Kidney (tissue), 13 donors: ENCODE measurements at regions not wholly inside any gene's neighbourhood (a gene's known extent, or its start where the extent isn't known, plus 50 kb on each side); places are given as distances from the start of the nearest gene placed in this dataset.

Experiments used
- DNase-seq, 5 donors: peaks; one replicate each; pipeline ENCODE4 v3.0.0-alpha.2; 2013 to 2020
- FAIRE-seq: peaks from 2 replicates; lab custom pipeline; 2012; peaks lifted over from hg19 to GRCh38; lab: Jason Lieb, UNC
- H3K27ac ChIP-seq, 2 donors: one replicate each; pipeline ENCODE4 v1.7.0; 2013; ENCODE audit warnings: low read depth in 2 of 2, low read length in 2 of 2, inconsistent platforms in 1 of 2
- H3K27me3 ChIP-seq: one replicate; pipeline ENCODE4 v1.7.1; 2013; ENCODE audit warnings: low read length, inconsistent platforms; ENCODE audit not compliant: control insufficient read depth, insufficient read depth
- H3K36me3 ChIP-seq, 3 donors: one replicate each; pipeline versions ENCODE4 v1.7.0 to v1.7.1; 2013; ENCODE audit warnings: low read length in 3 of 3, control low read depth in 1 of 3, inconsistent platforms in 1 of 3; ENCODE audit not compliant: insufficient read depth in 3 of 3, control insufficient read depth in 2 of 3
- H3K4me1 ChIP-seq, 3 donors: one replicate each; pipeline versions ENCODE4 v1.7.0 to v1.7.1; 2013; ENCODE audit warnings: low read length in 3 of 3, inconsistent platforms in 1 of 3, low read depth in 1 of 3; ENCODE audit not compliant: control insufficient read depth in 2 of 3, insufficient read depth in 2 of 3
- H3K4me3 ChIP-seq, 3 donors: one replicate each; pipeline versions ENCODE4 v1.7.0 to v1.8.1; 2013; ENCODE audit warnings: low read length in 3 of 3, control low read depth in 1 of 3, inconsistent platforms in 1 of 3
- H3K9ac ChIP-seq, 3 donors: one replicate each; pipeline versions ENCODE4 v1.7.0 to v1.7.1; 2013; ENCODE audit warnings: low read length in 3 of 3, control low read depth in 1 of 3, inconsistent platforms in 1 of 3
- H3K9me3 ChIP-seq, 3 donors: one replicate each; pipeline versions ENCODE4 v1.7.0 to v1.7.1; 2013; ENCODE audit warnings: low read length in 3 of 3, control low read depth in 1 of 3, inconsistent platforms in 1 of 3; ENCODE audit not compliant: control insufficient read depth in 2 of 3, insufficient read depth in 1 of 3
- intact Hi-C: fragments of 100-400 bp; cut with DNase I; formaldehyde crosslinking; loops from one replicate; pipeline ENCODE4 v1.11.1; 2022
- TF ChIP-seq, protein P1 (sequence below): IDR thresholded peaks from 3 replicates; pipeline ENCODE4 v1.5.1; 2012; ENCODE audit warnings: mild to moderate bottlenecking, moderate library complexity, borderline replicate concordance; ENCODE audit not compliant: insufficient read depth; ENCODE audit errors: extremely low read depth
- donor health status: control.
- donor health status: control.
- donor health status: control.
- donor health status: control.
- donor health status: control.
- donor health status: DM: yes; HTN: yes; CAD: no.
- donor health status: Normal renal cell carcinoma (clear cell type).

- TF ChIP-seq, protein P1, sequence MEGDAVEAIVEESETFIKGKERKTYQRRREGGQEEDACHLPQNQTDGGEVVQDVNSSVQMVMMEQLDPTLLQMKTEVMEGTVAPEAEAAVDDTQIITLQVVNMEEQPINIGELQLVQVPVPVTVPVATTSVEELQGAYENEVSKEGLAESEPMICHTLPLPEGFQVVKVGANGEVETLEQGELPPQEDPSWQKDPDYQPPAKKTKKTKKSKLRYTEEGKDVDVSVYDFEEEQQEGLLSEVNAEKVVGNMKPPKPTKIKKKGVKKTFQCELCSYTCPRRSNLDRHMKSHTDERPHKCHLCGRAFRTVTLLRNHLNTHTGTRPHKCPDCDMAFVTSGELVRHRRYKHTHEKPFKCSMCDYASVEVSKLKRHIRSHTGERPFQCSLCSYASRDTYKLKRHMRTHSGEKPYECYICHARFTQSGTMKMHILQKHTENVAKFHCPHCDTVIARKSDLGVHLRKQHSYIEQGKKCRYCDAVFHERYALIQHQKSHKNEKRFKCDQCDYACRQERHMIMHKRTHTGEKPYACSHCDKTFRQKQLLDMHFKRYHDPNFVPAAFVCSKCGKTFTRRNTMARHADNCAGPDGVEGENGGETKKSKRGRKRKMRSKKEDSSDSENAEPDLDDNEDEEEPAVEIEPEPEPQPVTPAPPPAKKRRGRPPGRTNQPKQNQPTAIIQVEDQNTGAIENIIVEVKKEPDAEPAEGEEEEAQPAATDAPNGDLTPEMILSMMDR: no peak
- no peak for DNase-seq
- Histone ChIP-seq H3K4me1 (no peaks in the 10 kb centered on the region), H3K9ac (no peak overlapping the region), H3K27me3 (no peaks in the 10 kb centered on the region), H3K36me3 (no peaks in the 10 kb centered on the region), H3K27ac (no peak overlapping the region), H3K9me3 (no peaks in the 10 kb centered on the region), H3K4me3 (no peak overlapping the region)
- intact Hi-C loops: no loop called here
- no peak for FAIRE-seq
Observed at GRCh38 chrY:13026906-13027305, 122.2 kb downstream of the DDX3Y start.

DNA sequence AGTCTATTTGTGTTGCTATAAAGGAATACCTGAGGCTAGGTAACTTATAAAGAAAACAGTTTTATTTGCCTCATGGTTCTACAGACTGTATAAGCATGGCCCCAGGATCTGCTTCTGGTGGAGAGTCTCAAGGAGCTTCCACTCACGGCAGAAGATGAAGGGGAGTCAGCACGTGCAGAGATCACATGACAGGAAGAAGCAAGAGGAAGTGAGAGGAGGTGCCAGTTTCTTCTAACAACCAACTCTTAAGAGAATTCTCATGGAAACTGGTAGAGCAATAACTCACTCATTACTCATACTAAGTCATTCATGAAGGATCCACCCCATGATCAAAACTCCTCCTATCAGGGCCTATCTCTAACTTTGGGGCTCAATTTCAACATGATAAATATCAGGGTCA lies 135.6 kb downstream of the DDX3Y start:
- no peak overlapping the region for H3K4me3 ChIP-seq
- H3K9ac ChIP-seq: no peak overlapping the region
- H3K4me1 ChIP-seq: no peaks in the 10 kb centered on the region
- DNase-seq (no peak), FAIRE-seq (no peak)
- no peaks in the 10 kb centered on the region for H3K9me3 ChIP-seq
- no peak overlapping the region for H3K27ac ChIP-seq
- H3K36me3 ChIP-seq: no peaks in the 10 kb centered on the region
- no peaks in the 10 kb centered on the region for H3K27me3 ChIP-seq
- intact Hi-C loops: no loop called here
- TF ChIP-seq, protein P1: no peak

DNA sequence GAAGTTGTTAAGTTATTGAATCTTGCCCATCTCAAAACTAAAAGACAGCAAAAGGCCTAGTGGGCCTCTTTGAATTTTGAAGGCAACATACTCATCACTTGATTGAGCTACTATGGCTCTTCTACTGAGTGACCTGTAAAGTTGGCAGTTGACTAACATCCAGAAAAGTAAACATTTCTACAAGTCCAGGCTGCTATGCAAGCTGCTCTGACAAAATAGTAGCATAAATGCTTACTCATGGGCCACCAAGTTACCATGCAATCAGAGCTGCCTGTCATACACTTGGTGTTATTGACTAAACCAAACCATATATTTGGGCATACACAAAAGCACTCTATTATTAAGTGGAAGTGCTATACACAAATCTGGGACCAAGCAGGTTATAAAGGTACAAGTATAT lies 148.8 kb downstream of the DDX3Y start:
- intact Hi-C loops: no loop called here
- H3K36me3 ChIP-seq: no peaks in the 10 kb centered on the region
- TF ChIP-seq, protein P1: no peak
- no peaks in the 10 kb centered on the region for H3K27me3 ChIP-seq
- no peak overlapping the region for H3K9ac ChIP-seq
- no peak overlapping the region for H3K27ac ChIP-seq
- H3K9me3 ChIP-seq: no peaks in the 10 kb centered on the region
- FAIRE-seq: no peak
- H3K4me3 ChIP-seq: no peak overlapping the region
- no peaks in the 10 kb centered on the region for H3K4me1 ChIP-seq
- no peak for DNase-seq

DNA sequence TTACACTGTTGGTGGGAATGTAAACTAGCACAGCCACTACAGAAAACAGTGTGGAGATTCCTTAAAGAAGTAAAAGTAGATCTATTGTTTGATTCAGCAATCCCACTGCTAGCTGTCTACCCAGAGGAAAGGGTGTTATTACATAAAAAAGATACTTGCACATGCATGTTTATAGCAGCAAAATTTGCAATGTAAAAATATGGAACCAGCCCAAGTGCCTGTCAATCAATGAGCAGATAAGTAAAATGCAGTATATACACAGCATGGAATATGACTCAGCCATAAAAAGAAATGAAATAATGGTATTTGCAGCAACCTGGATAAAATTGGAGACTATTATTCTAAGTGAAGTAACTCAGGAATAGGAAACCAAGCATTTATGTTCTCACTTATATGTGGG lies 161.7 kb downstream of the DDX3Y start:
- Histone ChIP-seq H3K36me3 (no peaks in the 10 kb centered on the region), H3K4me1 (no peaks in the 10 kb centered on the region), H3K27me3 (no peaks in the 10 kb centered on the region), H3K9me3 (no peaks in the 10 kb centered on the region), H3K9ac (no peak overlapping the region), H3K27ac (no peak overlapping the region), H3K4me3 (no peak overlapping the region)
- DNase-seq: no peak
- intact Hi-C loops: no loop called here
- FAIRE-seq: no peak
- TF ChIP-seq, protein P1: no peak
